ENCODE measurements at regions not wholly inside any gene's neighbourhood (a gene's known extent, or its start where the extent isn't known, plus 50 kb on each side); places are given as distances from the start of the nearest gene placed in this dataset.

- no peak for DNase-seq
These were observed 83.3 kb downstream of the EDEM1 start for GRCh38 chr3:5270666-5271371.

GRCh38 chr3:5271372-5271683, 83.8 kb downstream of the EDEM1 start:
- DNase-seq: no peak

- DNase-seq: no peak
These were observed 84.9 kb downstream of the EDEM1 start for GRCh38 chr3:5272387-5272786.

- no peak for DNase-seq
These were observed 86.6 kb downstream of the EDEM1 start for GRCh38 chr3:5274091-5274490.

GRCh38 chr3:5275529-5275928, 88.0 kb downstream of the EDEM1 start:
- DNase-seq: no peak

- no peak for DNase-seq
These were observed 89.4 kb downstream of the EDEM1 start for GRCh38 chr3:5276934-5277333.

GRCh38 chr3:5277612-5278236, 90.2 kb downstream of the EDEM1 start:
- DNase-seq: no peak

- no peak for DNase-seq
These were observed 91.2 kb downstream of the EDEM1 start for GRCh38 chr3:5278666-5279065.

GRCh38 chr3:5282703-5283102, 95.2 kb downstream of the EDEM1 start:
- DNase-seq: no peak

GRCh38 chr3:5285439-5285838, 97.9 kb downstream of the EDEM1 start:
- DNase-seq: no peak

GRCh38 chr3:5290915-5291314, 103.4 kb downstream of the EDEM1 start:
- DNase-seq: no peak

GRCh38 chr3:5292512-5292911, 105.0 kb downstream of the EDEM1 start:
- DNase-seq: no peak

- DNase-seq: no peak
These were observed 105.7 kb downstream of the EDEM1 start for GRCh38 chr3:5293207-5293606.

- no peak for DNase-seq
These were observed 106.8 kb downstream of the EDEM1 start for GRCh38 chr3:5294356-5294755.

GRCh38 chr3:5295191-5295690, 107.7 kb downstream of the EDEM1 start:
- DNase-seq: no peak

GRCh38 chr3:5296362-5296761, 108.9 kb downstream of the EDEM1 start:
- DNase-seq: no peak

GRCh38 chr3:5297895-5298294, 110.4 kb downstream of the EDEM1 start:
- no peak for DNase-seq

GRCh38 chr3:5298453-5298852, 110.9 kb downstream of the EDEM1 start:
- DNase-seq: peak; percentile 35

GRCh38 chr3:5299161-5299560, 111.7 kb downstream of the EDEM1 start:
- DNase-seq: peak; percentile 1

- no peak for DNase-seq
These were observed 113.1 kb downstream of the EDEM1 start for GRCh38 chr3:5300638-5301037.

GRCh38 chr3:5301651-5302297, 114.3 kb downstream of the EDEM1 start:
- DNase-seq: no peak

GRCh38 chr3:5302661-5303060, 115.2 kb downstream of the EDEM1 start:
- no peak for DNase-seq

GRCh38 chr3:5304188-5304587, 116.7 kb downstream of the EDEM1 start:
- no peak for DNase-seq
